HepG2 (cell line): ENCODE measurements at regions not wholly inside any gene's neighbourhood (a gene's known extent, or its start where the extent isn't known, plus 50 kb on each side); places are given as distances from the start of the nearest gene placed in this dataset.

ENCODE experiments used
- ATAC-seq: fragments of 200-7000 bp; cut with Tn5 transposase; 3 replicates; pipeline ENCODE4 v1.9.1; 2020; ENCODE audit warnings: mild to moderate bottlenecking, moderate library complexity
- BruUV-seq: library from RNA; stranded (reverse); fragments of 400-500 nt; replicated peaks from 2 replicates; lab custom pipeline; 2021; lab: Mats Ljungman, UMichigan
- CTCF ChIA-PET: fragments of 300-600 bp; formaldehyde crosslinking; extraction: SDS; loops from one replicate; lab custom pipeline; 2021; ENCODE audit warnings: low total read pairs, inconsistent platforms, low intra/inter-chr PET ratio; lab: Yijun Ruan, JAX
- POLR2A ChIA-PET: fragments of 350-600 bp; sonication (Branson Sonifier 250); formaldehyde crosslinking; loops from one replicate; lab custom pipeline; 2020; ENCODE audit warnings: antibody characterized with exemption, inconsistent platforms; lab: Yijun Ruan, JAX
- DNase-seq: peaks from one replicate; pipeline ENCODE4 v3.0.0-alpha.2; 2015; ENCODE audit warnings: low spot score
- FAIRE-seq: peaks from 3 replicates; lab custom pipeline; 2011; peaks lifted over from hg19 to GRCh38; lab: Jason Lieb, UNC
- H2AFZ ChIP-seq: one replicate; pipeline ENCODE4 v1.6.1; 2011; ENCODE audit warnings: low read length, inconsistent platforms
- H3K27ac ChIP-seq: fragments of 300-600 bp; 3 replicates; pipeline ENCODE4 v1.8.0; 2011; ENCODE audit warnings: mixed run types, mild to moderate bottlenecking, mixed read lengths, low read length, inconsistent platforms; ENCODE audit not compliant: insufficient read depth; ENCODE audit errors: extremely low read length
- H3K27me3 ChIP-seq, 2 experiments: fragments of 200-600 bp in 1 of 2; 2 replicates in 1 of 2; 3 replicates in 1 of 2; pipeline versions ENCODE4 v1.6.0 to v1.8.0; 2011; ENCODE audit warnings: low read length in 2 of 2, mild to moderate bottlenecking in 2 of 2, moderate library complexity in 2 of 2, inconsistent platforms in 1 of 2; ENCODE audit not compliant: insufficient read depth in 2 of 2, control insufficient read depth in 1 of 2
- H3K36me3 ChIP-seq, 2 experiments: fragments of 200-600 bp in 1 of 2; replicated peaks in 1 of 2; 2 replicates in 1 of 2; 3 replicates in 1 of 2; pipeline versions ENCODE4 v1.5.1 to v1.8.0; 2011; ENCODE audit warnings: low read length in 2 of 2, inconsistent platforms in 1 of 2; ENCODE audit not compliant: insufficient read depth in 2 of 2, control insufficient read depth in 1 of 2
- H3K4me1 ChIP-seq: 2 replicates; pipeline ENCODE4 v1.5.1; 2012; ENCODE audit warnings: low read length, inconsistent platforms; ENCODE audit not compliant: insufficient read depth
- H3K4me2 ChIP-seq: 2 replicates; pipeline ENCODE4 v1.6.0; 2011; ENCODE audit warnings: low read depth, low read length, inconsistent platforms
- H3K4me3 ChIP-seq, 3 experiments: fragments of 200-600 bp in 1 of 3; sonication (generic), shearing (Covaris generic) in 1 of 3; replicated peaks in 1 of 3; 2 replicates each; pipeline ENCODE4 v1.5.1; 2011 to 2016; ENCODE audit warnings: low read length in 3 of 3, inconsistent platforms in 2 of 3, low read depth in 2 of 3, mild to moderate bottlenecking in 2 of 3, control low read depth in 1 of 3, mixed read lengths in 1 of 3; ENCODE audit not compliant: insufficient read depth in 1 of 3
- H3K79me2 ChIP-seq: one replicate; pipeline ENCODE4 v1.6.1; 2011; ENCODE audit warnings: low read length, inconsistent platforms; ENCODE audit not compliant: insufficient read depth
- H3K9ac ChIP-seq: 2 replicates; pipeline ENCODE4 v1.6.0; 2011; ENCODE audit warnings: mild to moderate bottlenecking, low read depth, low read length, inconsistent platforms; ENCODE audit not compliant: insufficient read depth
- H3K9me3 ChIP-seq: 2 replicates; pipeline ENCODE4 v1.5.1; 2012; ENCODE audit warnings: mild to moderate bottlenecking, low read length
- H4K20me1 ChIP-seq: 2 replicates; pipeline ENCODE4 v1.6.0; 2011; ENCODE audit warnings: inconsistent platforms, mild to moderate bottlenecking, low read length, moderate library complexity; ENCODE audit not compliant: insufficient read depth
- DBP ChIP-seq: sonication (generic); formaldehyde crosslinking; IDR thresholded peaks from 2 replicates; pipeline ENCODE4 v1.4.0; 2020; ENCODE audit warnings: missing genetic modification reagents; ENCODE audit errors: not compliant biosample characterization
- GATAD2A ChIP-seq: IDR thresholded peaks from 2 replicates; pipeline ENCODE4 v1.6.1; 2016
- GFI1 ChIP-seq: sonication (generic); formaldehyde crosslinking; IDR thresholded peaks from 2 replicates; pipeline ENCODE4 v1.5.0; 2020; ENCODE audit warnings: missing genetic modification reagents, mild to moderate bottlenecking, borderline replicate concordance
- GRHL1 ChIP-seq: sonication (generic); formaldehyde crosslinking; conservative IDR thresholded peaks from 2 replicates; pipeline ENCODE4 v1.8.0; 2022; ENCODE audit warnings: missing genetic modification reagents
- RNF2 ChIP-seq: fragments of 450-650 bp; conservative IDR thresholded peaks from 2 replicates; pipeline ENCODE4 v1.6.1; 2016; ENCODE audit warnings: low read depth
- ZBTB1 ChIP-seq: sonication (generic); formaldehyde crosslinking; IDR thresholded peaks from 2 replicates; pipeline ENCODE4 v1.4.0; 2020; ENCODE audit warnings: missing genetic modification reagents, borderline replicate concordance
- ZNF205 ChIP-seq: IDR thresholded peaks from 2 replicates; pipeline ENCODE4 v1.6.1; 2018; ENCODE audit warnings: missing biosample characterization, missing genetic modification reagents
- ZNF331 ChIP-seq: sonication (generic); formaldehyde crosslinking; IDR thresholded peaks from 2 replicates; pipeline ENCODE4 v1.4.0; 2020; ENCODE audit warnings: missing genetic modification reagents
- ZNF496 ChIP-seq: sonication (generic); formaldehyde crosslinking; IDR thresholded peaks from 2 replicates; pipeline ENCODE4 v1.8.1; 2023; ENCODE audit warnings: mild to moderate bottlenecking, moderate library complexity, missing genetic modification reagents; ENCODE audit not compliant: insufficient replicate concordance
- ZNF512B ChIP-seq: sonication (generic); formaldehyde crosslinking; IDR thresholded peaks from 2 replicates; pipeline ENCODE4 v1.5.1; 2020; ENCODE audit warnings: missing genetic modification reagents, mild to moderate bottlenecking, borderline replicate concordance
- ZNF549 ChIP-seq: sonication (generic); formaldehyde crosslinking; IDR thresholded peaks from 2 replicates; pipeline ENCODE4 v1.5.0; 2020; ENCODE audit warnings: missing genetic modification reagents
- WGBS: methylation state at CpG from one replicate; pipeline ENCODE4 v1.1.6; 2017; ENCODE audit warnings: low lambda C conversion rate; 5-methylcytosine and 5-hydroxymethylcytosine counted together
- in situ Hi-C: cut with HindIII; loops from 2 replicates; pipeline ENCODE4 v1.10.0; 2017; ENCODE audit warnings: low pct_unique_long_range_greater_than_20kb; ENCODE audit not compliant: extremely low pct_ligation_motif_present
- intact Hi-C: fragments of 100-400 bp; cut with micrococcal nuclease; formaldehyde crosslinking; loops from one replicate; pipeline ENCODE4 v1.10.0; 2022; ENCODE audit not compliant: unreplicated experiment

- no peak for TF ChIP-seq ZBTB1 (CRISPR knock-in tag)
- no peak for TF ChIP-seq RNF2
- TF ChIP-seq ZNF331 (CRISPR knock-in tag): no peak
- no peak for TF ChIP-seq ZNF549 (CRISPR knock-in tag)
- no peak for TF ChIP-seq GATAD2A (CRISPR knock-in tag)
- no peak for TF ChIP-seq GFI1 (CRISPR knock-in tag)
Measured at GRCh38 chrX:67044029-67044653, 405.3 kb upstream of the EDA2R start (continued).

- DNase-seq (no peak), ATAC-seq (no peak), FAIRE-seq (no peak)
- no peak for TF ChIP-seq ZNF205 (CRISPR knock-in tag)
- POLR2A ChIA-PET: no interaction called here
- no CpG with 5 or more reads among the region's 1 CpG for WGBS
- intact Hi-C loops (no loop called here), in situ Hi-C loops (no loop called here)
- H3K4me3 ChIP-seq: no peak overlapping the region
- no peaks in the 10 kb centered on the region for H3K36me3 ChIP-seq
- no peaks in the 10 kb centered on the region for H3K79me2 ChIP-seq
- no peak overlapping the region for H3K9ac ChIP-seq
- H3K4me1 ChIP-seq: no peaks in the 10 kb centered on the region
- H3K4me2 ChIP-seq: no peak overlapping the region
- no peaks in the 10 kb centered on the region for H4K20me1 ChIP-seq
- H3K9me3 ChIP-seq: peaks cover 54% of the 10 kb centered on the region
- H3K27me3 ChIP-seq: no peaks in the 10 kb centered on the region
- no peak overlapping the region for H3K27ac ChIP-seq
- CTCF ChIA-PET: no interaction called here
- H2AFZ ChIP-seq: no peak overlapping the region
- no TSS peak for BruUV-seq
Measured at GRCh38 chrX:67004451-67004850, 365.6 kb upstream of the EDA2R start.

- Histone ChIP-seq H3K9ac (no peak overlapping the region), H3K36me3 (no peaks in the 10 kb centered on the region), H2AFZ (no peak overlapping the region), H3K4me3 (no peak overlapping the region), H4K20me1 (no peaks in the 10 kb centered on the region), H3K4me1 (no peaks in the 10 kb centered on the region), H3K79me2 (no peaks in the 10 kb centered on the region), H3K27ac (no peak overlapping the region), H3K27me3 (no peaks in the 10 kb centered on the region), H3K9me3 (peaks cover 32% of the 10 kb centered on the region; the same call in 1 of the 2 replicates), H3K4me2 (no peak overlapping the region)
- POLR2A ChIA-PET: no interaction called here
- DNase-seq: no peak
- 0% methylated on average over 1 of the region's 2 CpGs for WGBS
- intact Hi-C loops: no loop called here
- no peak for ATAC-seq
- no peak for FAIRE-seq
- in situ Hi-C loops: no loop called here
- CTCF ChIA-PET: no interaction called here
- no TSS peak for BruUV-seq
- TF ChIP-seq ZNF512B (CRISPR knock-in tag) (no peak), ZNF496 (CRISPR knock-in tag) (no peak), GRHL1 (CRISPR knock-in tag) (no peak), DBP (CRISPR knock-in tag) (no peak)
Measured at GRCh38 chrX:66994729-66995128, 355.9 kb upstream of the EDA2R start.
